Nephron (organoid): ENCODE measurements at regions not wholly inside any gene's neighbourhood (a gene's known extent, or its start where the extent isn't known, plus 50 kb on each side); places are given as distances from the start of the nearest gene placed in this dataset.

Experiments used
- H3K27ac Mint-ChIP-seq, 3 experiments: 2 replicates each; pipeline ENCODE4 v1.8.0; 2020; ENCODE audit warnings: mixed read lengths in 3 of 3, mild to moderate bottlenecking in 2 of 3, moderate library complexity in 1 of 3
- H3K27me3 Mint-ChIP-seq: 2 replicates; pipeline ENCODE4 v1.8.0; 2021; ENCODE audit warnings: low read depth, mild to moderate bottlenecking, moderate library complexity, mixed read lengths
- H3K36me3 Mint-ChIP-seq: 2 replicates; pipeline ENCODE4 v1.8.0; 2020; ENCODE audit warnings: low read depth, mixed read lengths
- H3K4me1 Mint-ChIP-seq: 2 replicates; pipeline ENCODE4 v1.8.0; 2020; ENCODE audit warnings: mixed read lengths
- H3K4me3 Mint-ChIP-seq, 3 experiments: 2 replicates each; pipeline ENCODE4 v1.8.0; 2020; ENCODE audit warnings: mild to moderate bottlenecking in 3 of 3, mixed read lengths in 3 of 3, moderate library complexity in 2 of 3
- H3K9me3 Mint-ChIP-seq: 2 replicates; pipeline ENCODE4 v1.8.0; 2020; ENCODE audit warnings: mixed read lengths
- CTCF ChIP-seq, 3 experiments: fragments of 200-600 bp; sonication (generic); IDR thresholded peaks; one replicate each; pipeline ENCODE4 v1.5.0; 2021; ENCODE audit warnings: antibody characterized with exemption in 3 of 3; ENCODE audit not compliant: unreplicated experiment in 3 of 3

- H3K4me1 Mint-ChIP-seq: no peaks in the 10 kb centered on the region
- H3K36me3 Mint-ChIP-seq: no peaks in the 10 kb centered on the region
- no peak overlapping the region for H3K4me3 Mint-ChIP-seq
- H3K9me3 Mint-ChIP-seq: no peaks in the 10 kb centered on the region
- H3K27ac Mint-ChIP-seq: no peak overlapping the region
- no peaks in the 10 kb centered on the region for H3K27me3 Mint-ChIP-seq
- no peak for TF ChIP-seq CTCF (IDR thresholded peaks at IDR 0.05; ENCODE audit: unreplicated experiment in 3 of 3)
Observed at GRCh38 chr5:104353371-104353770, 790.8 kb upstream of the NUDT12 start.

GRCh38 chr5:104352954-104353353, 790.4 kb upstream of the NUDT12 start:
- Mint-ChIP-seq H3K4me1 (no peaks in the 10 kb centered on the region), H3K27ac (no peak overlapping the region), H3K36me3 (no peaks in the 10 kb centered on the region), H3K4me3 (no peak overlapping the region), H3K27me3 (no peaks in the 10 kb centered on the region), H3K9me3 (no peaks in the 10 kb centered on the region)
- TF ChIP-seq CTCF (IDR thresholded peaks at IDR 0.05; ENCODE audit: unreplicated experiment in 3 of 3): no peak

GRCh38 chr5:104347119-104347708, 784.6 kb upstream of the NUDT12 start:
- Mint-ChIP-seq H3K27me3 (no peaks in the 10 kb centered on the region), H3K4me3 (no peak overlapping the region), H3K4me1 (no peaks in the 10 kb centered on the region), H3K9me3 (no peaks in the 10 kb centered on the region), H3K36me3 (no peaks in the 10 kb centered on the region), H3K27ac (no peak overlapping the region)
- TF ChIP-seq CTCF (IDR thresholded peaks at IDR 0.05; ENCODE audit: unreplicated experiment in 3 of 3): peak; percentile 45 to 54 (median 52)

GRCh38 chr5:104345222-104346016, 782.8 kb upstream of the NUDT12 start:
- Mint-ChIP-seq H3K9me3 (no peaks in the 10 kb centered on the region), H3K4me3 (no peak overlapping the region), H3K27ac (peak overlapping the region in 1 of 3 experiments; percentile 24), H3K27me3 (no peaks in the 10 kb centered on the region), H3K4me1 (no peaks in the 10 kb centered on the region), H3K36me3 (no peaks in the 10 kb centered on the region)
- TF ChIP-seq CTCF (IDR thresholded peaks at IDR 0.05; ENCODE audit: unreplicated experiment in 3 of 3): no peak

GRCh38 chr5:104344809-104345208, 782.2 kb upstream of the NUDT12 start:
- Mint-ChIP-seq H3K36me3 (no peaks in the 10 kb centered on the region), H3K9me3 (no peaks in the 10 kb centered on the region), H3K4me1 (no peaks in the 10 kb centered on the region), H3K27me3 (no peaks in the 10 kb centered on the region), H3K4me3 (no peak overlapping the region), H3K27ac (no peak overlapping the region)
- no peak for TF ChIP-seq CTCF (IDR thresholded peaks at IDR 0.05; ENCODE audit: unreplicated experiment in 3 of 3)

GRCh38 chr5:104327801-104328200, 765.2 kb upstream of the NUDT12 start:
- no peaks in the 10 kb centered on the region for H3K4me1 Mint-ChIP-seq
- TF ChIP-seq CTCF (IDR thresholded peaks at IDR 0.05; ENCODE audit: unreplicated experiment in 3 of 3): no peak

More at GRCh38 chr5:104327801-104328200, 765.2 kb upstream of the NUDT12 start:
- H3K9me3 Mint-ChIP-seq: peaks cover 2% of the 10 kb centered on the region
- no peak overlapping the region for H3K27ac Mint-ChIP-seq
- H3K36me3 Mint-ChIP-seq: no peaks in the 10 kb centered on the region
- no peaks in the 10 kb centered on the region for H3K27me3 Mint-ChIP-seq
- no peak overlapping the region for H3K4me3 Mint-ChIP-seq
